ENCODE measurements at regions not wholly inside any gene's neighbourhood (a gene's known extent, or its start where the extent isn't known, plus 50 kb on each side); places are given as distances from the start of the nearest gene placed in this dataset.

- H3K23me2 ChIP-seq (ENCODE audit: insufficient read length, low read depth, low read length, poor library complexity, severe bottlenecking): no peaks in the 10 kb centered on the region
- H4K91ac ChIP-seq (ENCODE audit: insufficient read length, low read depth, low read length): no peak overlapping the region
- no peak overlapping the region for H3K4ac ChIP-seq (ENCODE audit: low read depth, low read length)
- H3K27ac ChIP-seq (ENCODE audit: insufficient read length, low read depth, low read length): no peak overlapping the region
- H3T11ph ChIP-seq (ENCODE audit: low read length): no peak overlapping the region
- H2BK20ac ChIP-seq (ENCODE audit: low read depth, low read length, poor library complexity, severe bottlenecking): no peak overlapping the region
- H3K56ac ChIP-seq (ENCODE audit: insufficient read length, low read depth, low read length): no peak overlapping the region
- Mint-ChIP-seq H3K4me3 (no peak overlapping the region), H3K4me1 (no peaks in the 10 kb centered on the region), H3K27me3 (ENCODE audit: low read depth) (peaks cover 5% of the 10 kb centered on the region), H3K9me3 (peaks cover 44 to 55% of the 10 kb centered on the region in 2 experiments), H3K27ac (no peak overlapping the region), H3K36me3 (ENCODE audit: insufficient read depth in 1 of 3, low read depth in 3 of 3) (peaks cover 17 to 28% (median 19%) of the 10 kb centered on the region in 3 experiments)
- H4K20me1 ChIP-seq (ENCODE audit: control insufficient read depth, insufficient read depth, insufficient read length): no peaks in the 10 kb centered on the region
- no peak overlapping the region for H3K14ac ChIP-seq (ENCODE audit: insufficient read depth, low read length)
- no peak overlapping the region for H3K18ac ChIP-seq (ENCODE audit: insufficient read length, low read depth, low read length)
- no peak overlapping the region for H3K4me2 ChIP-seq (ENCODE audit: insufficient read depth, insufficient read length, low read length)
- no peak overlapping the region for H3K9ac ChIP-seq (ENCODE audit: extremely low read depth, insufficient read length, low read length)
- H4K5ac ChIP-seq (ENCODE audit: insufficient read length, low read depth, low read length): no peak overlapping the region
- H2BK12ac ChIP-seq (ENCODE audit: insufficient read length, low read depth, low read length): no peak overlapping the region
- no peak overlapping the region for H4K8ac ChIP-seq (replicated peaks; ENCODE audit: insufficient read length, low read depth, low read length)
- no peaks in the 10 kb centered on the region for H3K79me2 ChIP-seq (ENCODE audit: insufficient read depth, low read length)
- no peaks in the 10 kb centered on the region for H3K4me1 ChIP-seq (ENCODE audit: insufficient read depth, low read length)
- no peak overlapping the region for H2AK5ac ChIP-seq (ENCODE audit: insufficient read length, low read length)
- H2AFZ ChIP-seq (ENCODE audit: low read length): no peak overlapping the region
- no peak for TF ChIP-seq CTCF (conservative IDR thresholded peaks at IDR 0.05)
- no peak for DNase-seq
- no CpG with 5 or more reads among the region's 3 CpGs for WGBS (ENCODE audit: extremely low coverage, insufficient read length, low lambda C conversion rate)
- H2BK120ac ChIP-seq (ENCODE audit: low read depth, low read length, poor library complexity, severe bottlenecking): no peak overlapping the region
- H2BK5ac ChIP-seq (ENCODE audit: insufficient read length, low read length): no peak overlapping the region
- no peaks in the 10 kb centered on the region for H3K27me3 ChIP-seq (ENCODE audit: insufficient read depth, low read length)
- H3K79me1 ChIP-seq (ENCODE audit: insufficient read depth, low read depth, low read length, poor library complexity, severe bottlenecking): no peaks in the 10 kb centered on the region
- peaks cover 26% of the 10 kb centered on the region for H3K9me3 ChIP-seq (ENCODE audit: control insufficient read depth, low read depth, low read length)
- H3K23ac ChIP-seq (ENCODE audit: insufficient read length, low read depth, low read length): no peak overlapping the region
- no peak overlapping the region for H2BK15ac ChIP-seq (ENCODE audit: low read depth, low read length)
These were observed 1002.5 kb downstream of the AACS start for GRCh38 chr12:126067626-126068329.

Data from H9 (cell line).